ENCODE measurements at regions not wholly inside any gene's neighbourhood (a gene's known extent, or its start where the extent isn't known, plus 50 kb on each side); places are given as distances from the start of the nearest gene placed in this dataset.

GRCh38 chr3:80023010-80023409 lies 255.2 kb upstream of the ROBO1 start:
- Mint-ChIP-seq H3K27me3 (peaks cover 2% of the 10 kb centered on the region), H3K27ac (no peak overlapping the region), H3K9me3 (peaks cover 4% of the 10 kb centered on the region), H3K4me1 (ENCODE audit: unreplicated experiment) (no peaks in the 10 kb centered on the region), H3K4me3 (no peak overlapping the region), H3K36me3 (no peaks in the 10 kb centered on the region)
- no peak for TF ChIP-seq CTCF (conservative IDR thresholded peaks at IDR 0.05)
- DNase-seq (ENCODE audit: extremely low spot score, unreplicated experiment): no peak

- Mint-ChIP-seq H3K9me3 (peaks cover 4% of the 10 kb centered on the region), H3K27me3 (peaks cover 2% of the 10 kb centered on the region), H3K36me3 (no peaks in the 10 kb centered on the region), H3K27ac (no peak overlapping the region), H3K4me3 (no peak overlapping the region), H3K4me1 (ENCODE audit: unreplicated experiment) (peaks cover 5% of the 10 kb centered on the region)
- TF ChIP-seq CTCF (conservative IDR thresholded peaks at IDR 0.05): no peak
- no peak for DNase-seq (ENCODE audit: extremely low spot score, unreplicated experiment)
Measured at GRCh38 chr3:80018375-80018774, 250.6 kb upstream of the ROBO1 start.

GRCh38 chr3:80017369-80017768 lies 249.6 kb upstream of the ROBO1 start:
- H3K4me1 Mint-ChIP-seq (ENCODE audit: unreplicated experiment): peaks cover 5% of the 10 kb centered on the region
- no peak for TF ChIP-seq CTCF (conservative IDR thresholded peaks at IDR 0.05)
- peaks cover 4% of the 10 kb centered on the region for H3K9me3 Mint-ChIP-seq
- no peak overlapping the region for H3K27ac Mint-ChIP-seq
- H3K27me3 Mint-ChIP-seq: peaks cover 2% of the 10 kb centered on the region
- DNase-seq (ENCODE audit: extremely low spot score, unreplicated experiment): no peak
- no peak overlapping the region for H3K4me3 Mint-ChIP-seq
- H3K36me3 Mint-ChIP-seq: no peaks in the 10 kb centered on the region

GRCh38 chr3:80014576-80014975 lies 246.8 kb upstream of the ROBO1 start:
- Mint-ChIP-seq H3K4me1 (ENCODE audit: unreplicated experiment) (peaks cover 5% of the 10 kb centered on the region), H3K36me3 (no peaks in the 10 kb centered on the region), H3K4me3 (no peak overlapping the region), H3K27ac (no peak overlapping the region), H3K27me3 (no peaks in the 10 kb centered on the region), H3K9me3 (no peaks in the 10 kb centered on the region)
- no peak for DNase-seq (ENCODE audit: extremely low spot score, unreplicated experiment)
- TF ChIP-seq CTCF (conservative IDR thresholded peaks at IDR 0.05): no peak

GRCh38 chr3:80010021-80010571 lies 242.3 kb upstream of the ROBO1 start:
- Mint-ChIP-seq H3K27me3 (no peaks in the 10 kb centered on the region), H3K4me1 (ENCODE audit: unreplicated experiment) (no peaks in the 10 kb centered on the region), H3K4me3 (no peak overlapping the region), H3K36me3 (no peaks in the 10 kb centered on the region), H3K27ac (no peak overlapping the region), H3K9me3 (no peaks in the 10 kb centered on the region)
- no peak for DNase-seq (ENCODE audit: extremely low spot score, unreplicated experiment)
- TF ChIP-seq CTCF (conservative IDR thresholded peaks at IDR 0.05): no peak

- no peak overlapping the region for H3K4me3 Mint-ChIP-seq
- no peak overlapping the region for H3K27ac Mint-ChIP-seq
- no peaks in the 10 kb centered on the region for H3K9me3 Mint-ChIP-seq
- DNase-seq (ENCODE audit: extremely low spot score, unreplicated experiment): no peak
- no peaks in the 10 kb centered on the region for H3K4me1 Mint-ChIP-seq (ENCODE audit: unreplicated experiment)
- no peak for TF ChIP-seq CTCF (conservative IDR thresholded peaks at IDR 0.05)
- H3K36me3 Mint-ChIP-seq: no peaks in the 10 kb centered on the region
- H3K27me3 Mint-ChIP-seq: peaks cover 5% of the 10 kb centered on the region
Measured at GRCh38 chr3:80007522-80007921, 239.7 kb upstream of the ROBO1 start.
